DND-41 (cell line): ENCODE measurements at regions not wholly inside any gene's neighbourhood (a gene's known extent, or its start where the extent isn't known, plus 50 kb on each side); places are given as distances from the start of the nearest gene placed in this dataset.
"Not testable (repeated sequence)": the region's sequence is repeated elsewhere in the genome, so short reads cannot be mapped to it uniquely, and the experiment has no call there.

Experiments used
- ATAC-seq: fragments of 200-7000 bp; cut with Tn5 transposase; 3 replicates; pipeline ENCODE4 v1.9.1; 2021; ENCODE audit warnings: low read depth; ENCODE audit not compliant: insufficient read depth
- DNase-seq: peaks from one replicate; pipeline ENCODE4 v3.0.0-alpha.2; 2020
- H2AFZ ChIP-seq: 2 replicates; pipeline ENCODE4 v1.6.0; 2012; ENCODE audit warnings: low read depth, low read length
- H3K27ac ChIP-seq: 2 replicates; pipeline ENCODE4 v1.5.1; 2012; ENCODE audit warnings: low read length, inconsistent platforms
- H3K27me3 ChIP-seq: fragments of 200-600 bp; sonication (generic); 2 replicates; pipeline ENCODE4 v1.6.0; 2012; ENCODE audit warnings: low read length, mild to moderate bottlenecking, inconsistent platforms; ENCODE audit not compliant: insufficient read depth, poor library complexity
- H3K36me3 ChIP-seq: 2 replicates; pipeline ENCODE4 v1.5.1; 2012; ENCODE audit warnings: low read length, inconsistent platforms; ENCODE audit not compliant: insufficient read depth
- H3K4me1 ChIP-seq: 2 replicates; pipeline ENCODE4 v1.5.1; 2012; ENCODE audit warnings: mild to moderate bottlenecking, low read length; ENCODE audit not compliant: insufficient read depth
- H3K4me2 ChIP-seq: 2 replicates; pipeline ENCODE4 v1.6.0; 2012; ENCODE audit warnings: mild to moderate bottlenecking, moderate library complexity, low read length, inconsistent platforms; ENCODE audit not compliant: insufficient read depth
- H3K4me3 ChIP-seq, 2 experiments: fragments of 200-600 bp in 1 of 2; shearing (Covaris generic) in 1 of 2; 2 replicates each; pipeline ENCODE4 v1.5.1; 2012 to 2016; ENCODE audit warnings: inconsistent platforms in 2 of 2, low read length in 2 of 2, mild to moderate bottlenecking in 2 of 2, low read depth in 1 of 2, moderate library complexity in 1 of 2
- H3K79me2 ChIP-seq: 2 replicates; pipeline ENCODE4 v1.6.0; 2012; ENCODE audit warnings: low read length, inconsistent platforms; ENCODE audit not compliant: insufficient read depth
- H3K9ac ChIP-seq: 2 replicates; pipeline ENCODE4 v1.6.0; 2012; ENCODE audit warnings: low read depth, mild to moderate bottlenecking, inconsistent platforms, low read length, moderate library complexity
- H3K9me3 ChIP-seq: 2 replicates; pipeline ENCODE4 v1.5.1; 2012; ENCODE audit warnings: low read length, moderate library complexity, mild to moderate bottlenecking, inconsistent platforms; ENCODE audit not compliant: insufficient read depth, severe bottlenecking
- H4K20me1 ChIP-seq: 2 replicates; pipeline ENCODE4 v1.6.0; 2012; ENCODE audit warnings: low read length; ENCODE audit not compliant: insufficient read depth
- EZH2 ChIP-seq: IDR thresholded peaks from 3 replicates; pipeline ENCODE4 v1.6.1; 2012; ENCODE audit warnings: borderline replicate concordance, low read depth, mild to moderate bottlenecking, moderate library complexity, low read length, inconsistent platforms; ENCODE audit not compliant: severe bottlenecking
- TF ChIP-seq, protein P1 (sequence below): IDR thresholded peaks from 2 replicates; pipeline ENCODE4 v1.5.1; 2012; ENCODE audit warnings: borderline replicate concordance, low read length, moderate library complexity, mild to moderate bottlenecking; ENCODE audit not compliant: poor library complexity, severe bottlenecking; ENCODE audit errors: extremely low read depth

DNA sequence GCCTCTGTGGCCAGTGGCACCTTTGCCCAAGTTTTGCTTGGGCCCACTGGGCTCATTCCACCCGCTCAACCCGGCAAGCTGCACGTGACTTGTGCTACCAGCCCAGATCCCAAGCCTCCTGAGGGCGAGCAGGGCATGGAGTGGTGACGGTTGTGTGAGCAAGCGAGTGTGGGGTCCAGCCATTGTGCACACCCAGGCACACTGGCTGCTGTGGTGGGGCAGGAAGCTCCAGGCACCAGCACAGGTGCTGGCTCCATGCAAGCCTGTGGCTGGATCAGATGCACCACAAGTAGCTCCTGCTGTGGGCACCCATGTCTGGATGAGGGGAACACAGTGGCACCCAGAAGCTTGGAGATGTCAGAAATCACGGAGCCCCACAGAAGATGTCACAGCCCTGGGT, 557.0 kb upstream of the GNPDA2 start:
- no peaks in the 10 kb centered on the region for H4K20me1 ChIP-seq
- H3K4me3 ChIP-seq: no peak overlapping the region
- no peaks in the 10 kb centered on the region for H3K27me3 ChIP-seq
- H3K27ac ChIP-seq: no peak overlapping the region
- H2AFZ ChIP-seq: no peak overlapping the region
- H3K9ac ChIP-seq: no peak overlapping the region
- no peak for DNase-seq
- H3K9me3 ChIP-seq: no peaks in the 10 kb centered on the region
- no peaks in the 10 kb centered on the region for H3K4me1 ChIP-seq
- ATAC-seq: no peak
- TF ChIP-seq, protein P1, sequence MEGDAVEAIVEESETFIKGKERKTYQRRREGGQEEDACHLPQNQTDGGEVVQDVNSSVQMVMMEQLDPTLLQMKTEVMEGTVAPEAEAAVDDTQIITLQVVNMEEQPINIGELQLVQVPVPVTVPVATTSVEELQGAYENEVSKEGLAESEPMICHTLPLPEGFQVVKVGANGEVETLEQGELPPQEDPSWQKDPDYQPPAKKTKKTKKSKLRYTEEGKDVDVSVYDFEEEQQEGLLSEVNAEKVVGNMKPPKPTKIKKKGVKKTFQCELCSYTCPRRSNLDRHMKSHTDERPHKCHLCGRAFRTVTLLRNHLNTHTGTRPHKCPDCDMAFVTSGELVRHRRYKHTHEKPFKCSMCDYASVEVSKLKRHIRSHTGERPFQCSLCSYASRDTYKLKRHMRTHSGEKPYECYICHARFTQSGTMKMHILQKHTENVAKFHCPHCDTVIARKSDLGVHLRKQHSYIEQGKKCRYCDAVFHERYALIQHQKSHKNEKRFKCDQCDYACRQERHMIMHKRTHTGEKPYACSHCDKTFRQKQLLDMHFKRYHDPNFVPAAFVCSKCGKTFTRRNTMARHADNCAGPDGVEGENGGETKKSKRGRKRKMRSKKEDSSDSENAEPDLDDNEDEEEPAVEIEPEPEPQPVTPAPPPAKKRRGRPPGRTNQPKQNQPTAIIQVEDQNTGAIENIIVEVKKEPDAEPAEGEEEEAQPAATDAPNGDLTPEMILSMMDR: no peak
- no peak for TF ChIP-seq EZH2
- no peaks in the 10 kb centered on the region for H3K36me3 ChIP-seq
- H3K4me2 ChIP-seq: no peak overlapping the region
- no peaks in the 10 kb centered on the region for H3K79me2 ChIP-seq

DNA sequence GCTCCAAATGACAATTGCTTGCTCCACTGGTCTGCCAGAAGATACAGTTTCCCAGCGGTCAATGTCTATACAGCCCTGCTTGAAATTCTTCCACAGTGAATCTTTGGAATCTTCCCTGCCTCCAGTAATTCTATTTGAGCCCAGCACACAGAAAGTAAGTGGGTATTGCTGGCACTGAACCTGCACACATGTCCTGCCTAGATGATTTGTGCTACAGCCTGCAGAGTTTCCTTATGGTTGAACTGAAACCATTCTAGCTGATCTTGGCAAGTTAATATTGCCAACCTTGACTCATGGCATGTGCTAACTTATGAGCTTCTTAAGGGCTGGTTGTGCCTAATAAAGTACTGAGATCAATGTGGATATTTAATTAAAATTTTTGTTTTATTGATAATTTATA, 553.8 kb upstream of the GNPDA2 start:
- no peak for TF ChIP-seq EZH2
- Histone ChIP-seq H2AFZ (no peak overlapping the region), H3K27ac (no peak overlapping the region), H3K4me3 (no peak overlapping the region), H3K79me2 (no peaks in the 10 kb centered on the region), H3K9ac (no peak overlapping the region), H3K27me3 (no peaks in the 10 kb centered on the region), H4K20me1 (no peaks in the 10 kb centered on the region), H3K36me3 (no peaks in the 10 kb centered on the region), H3K4me1 (no peaks in the 10 kb centered on the region), H3K9me3 (no peaks in the 10 kb centered on the region), H3K4me2 (no peak overlapping the region)
- ATAC-seq: no peak
- DNase-seq: no peak

DNA sequence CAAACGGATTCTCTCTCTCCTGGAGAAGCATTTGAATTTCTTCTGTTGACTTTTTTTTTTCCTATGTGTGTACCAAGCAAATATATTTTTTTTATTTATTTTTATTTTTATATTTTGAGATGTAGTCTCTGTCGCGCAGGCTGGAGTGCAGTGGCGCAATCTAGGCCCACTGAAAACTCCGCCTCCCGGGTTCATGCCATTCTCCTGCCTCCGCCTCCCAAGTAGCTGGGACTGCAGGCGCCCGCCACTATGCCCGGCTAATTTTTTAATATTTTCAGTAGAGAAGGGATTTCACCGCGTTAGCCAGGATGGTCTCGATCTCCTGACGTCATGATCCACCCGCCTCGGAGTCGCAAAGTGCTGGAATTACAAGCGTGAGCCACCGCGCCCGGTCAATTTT, 549.5 kb upstream of the GNPDA2 start:
- H2AFZ ChIP-seq: no peak overlapping the region
- TF ChIP-seq EZH2: no peak
- TF ChIP-seq, protein P1: no peak
- no peaks in the 10 kb centered on the region for H3K79me2 ChIP-seq
- H3K27ac ChIP-seq: no peak overlapping the region
- H3K36me3 ChIP-seq: no peaks in the 10 kb centered on the region
- ATAC-seq (no peak), DNase-seq (no peak)
- no peaks in the 10 kb centered on the region for H3K9me3 ChIP-seq
- no peaks in the 10 kb centered on the region for H3K4me1 ChIP-seq
- H3K27me3 ChIP-seq: no peaks in the 10 kb centered on the region
- no peak overlapping the region for H3K4me3 ChIP-seq
- H4K20me1 ChIP-seq: no peaks in the 10 kb centered on the region
- H3K9ac ChIP-seq: no peak overlapping the region
- H3K4me2 ChIP-seq: no peak overlapping the region

DNA sequence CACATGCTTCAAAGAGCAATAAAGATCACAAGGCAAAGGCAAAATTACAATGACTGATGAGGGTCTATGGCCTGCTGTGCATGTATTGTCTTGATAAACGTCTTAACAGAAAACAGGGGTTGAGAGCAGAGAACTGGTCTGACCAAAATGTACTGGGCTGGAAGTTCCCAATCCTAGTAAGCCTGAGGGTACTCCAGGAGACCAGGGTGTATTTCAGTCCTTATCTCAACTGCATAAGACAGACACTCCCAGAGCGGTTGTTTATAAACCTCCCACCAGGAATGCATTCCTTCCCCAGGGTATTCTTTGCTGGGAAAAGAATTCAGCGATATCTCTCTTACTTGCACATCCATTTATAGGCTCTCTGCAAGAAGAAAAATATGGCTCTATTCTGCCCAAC, 521.8 kb upstream of the GNPDA2 start:
- not testable (repeated sequence) for H3K79me2 ChIP-seq, H2AFZ ChIP-seq

More for the DNA sequence above, 521.8 kb upstream of the GNPDA2 start:
- not testable (repeated sequence) for H4K20me1 ChIP-seq, H3K4me1 ChIP-seq, H3K4me2 ChIP-seq, ATAC-seq, H3K9me3 ChIP-seq, H3K4me3 ChIP-seq, H3K9ac ChIP-seq, H3K27ac ChIP-seq, DNase-seq, H3K36me3 ChIP-seq, H3K27me3 ChIP-seq
